ENCODE measurements at regions not wholly inside any gene's neighbourhood (a gene's known extent, or its start where the extent isn't known, plus 50 kb on each side); places are given as distances from the start of the nearest gene placed in this dataset.

DNA sequence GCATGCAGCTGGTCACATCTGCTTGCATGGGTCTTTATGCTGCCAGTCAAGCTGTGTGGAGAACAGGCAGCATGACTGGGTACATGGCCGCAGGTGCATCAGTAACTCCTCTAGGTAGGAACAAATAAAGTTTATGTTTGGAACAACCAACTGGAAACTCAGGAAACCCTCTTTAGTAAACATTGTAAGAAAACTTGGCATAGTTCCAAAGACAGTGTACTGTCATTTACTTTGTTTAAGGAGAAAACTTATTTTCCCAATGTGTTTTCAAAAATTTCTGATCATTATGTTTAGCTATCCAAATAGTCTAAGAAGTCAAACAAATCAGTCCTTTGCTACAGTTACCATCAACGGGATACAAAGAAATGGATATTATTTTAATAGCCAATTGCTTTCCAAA, 386.0 kb downstream of the CHSY3 start:
- 70 to 86% (median 84%) methylated on average over 2 of the region's 2 CpGs for WGBS, 4 donors
- no peak overlapping the region for H3K4me3 ChIP-seq
- intact Hi-C loops (cut with DNase I): no loop called here
- H3K9me3 ChIP-seq (replicated peaks in 1 of 3): no peaks in the 10 kb centered on the region
- no peaks in the 10 kb centered on the region for H3K36me3 ChIP-seq (replicated peaks in 1 of 2)
- H3K27ac ChIP-seq: no peak overlapping the region
- H3K27me3 ChIP-seq: no peaks in the 10 kb centered on the region
- no peaks in the 10 kb centered on the region for H3K4me1 ChIP-seq (replicated peaks in 1 of 2)
- DNase-seq: no peak
- TF ChIP-seq, protein P1, sequence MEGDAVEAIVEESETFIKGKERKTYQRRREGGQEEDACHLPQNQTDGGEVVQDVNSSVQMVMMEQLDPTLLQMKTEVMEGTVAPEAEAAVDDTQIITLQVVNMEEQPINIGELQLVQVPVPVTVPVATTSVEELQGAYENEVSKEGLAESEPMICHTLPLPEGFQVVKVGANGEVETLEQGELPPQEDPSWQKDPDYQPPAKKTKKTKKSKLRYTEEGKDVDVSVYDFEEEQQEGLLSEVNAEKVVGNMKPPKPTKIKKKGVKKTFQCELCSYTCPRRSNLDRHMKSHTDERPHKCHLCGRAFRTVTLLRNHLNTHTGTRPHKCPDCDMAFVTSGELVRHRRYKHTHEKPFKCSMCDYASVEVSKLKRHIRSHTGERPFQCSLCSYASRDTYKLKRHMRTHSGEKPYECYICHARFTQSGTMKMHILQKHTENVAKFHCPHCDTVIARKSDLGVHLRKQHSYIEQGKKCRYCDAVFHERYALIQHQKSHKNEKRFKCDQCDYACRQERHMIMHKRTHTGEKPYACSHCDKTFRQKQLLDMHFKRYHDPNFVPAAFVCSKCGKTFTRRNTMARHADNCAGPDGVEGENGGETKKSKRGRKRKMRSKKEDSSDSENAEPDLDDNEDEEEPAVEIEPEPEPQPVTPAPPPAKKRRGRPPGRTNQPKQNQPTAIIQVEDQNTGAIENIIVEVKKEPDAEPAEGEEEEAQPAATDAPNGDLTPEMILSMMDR (IDR thresholded peaks at IDR 0.05): no peak
- TF ChIP-seq POLR2A (IDR thresholded peaks at IDR 0.05): no peak

DNA sequence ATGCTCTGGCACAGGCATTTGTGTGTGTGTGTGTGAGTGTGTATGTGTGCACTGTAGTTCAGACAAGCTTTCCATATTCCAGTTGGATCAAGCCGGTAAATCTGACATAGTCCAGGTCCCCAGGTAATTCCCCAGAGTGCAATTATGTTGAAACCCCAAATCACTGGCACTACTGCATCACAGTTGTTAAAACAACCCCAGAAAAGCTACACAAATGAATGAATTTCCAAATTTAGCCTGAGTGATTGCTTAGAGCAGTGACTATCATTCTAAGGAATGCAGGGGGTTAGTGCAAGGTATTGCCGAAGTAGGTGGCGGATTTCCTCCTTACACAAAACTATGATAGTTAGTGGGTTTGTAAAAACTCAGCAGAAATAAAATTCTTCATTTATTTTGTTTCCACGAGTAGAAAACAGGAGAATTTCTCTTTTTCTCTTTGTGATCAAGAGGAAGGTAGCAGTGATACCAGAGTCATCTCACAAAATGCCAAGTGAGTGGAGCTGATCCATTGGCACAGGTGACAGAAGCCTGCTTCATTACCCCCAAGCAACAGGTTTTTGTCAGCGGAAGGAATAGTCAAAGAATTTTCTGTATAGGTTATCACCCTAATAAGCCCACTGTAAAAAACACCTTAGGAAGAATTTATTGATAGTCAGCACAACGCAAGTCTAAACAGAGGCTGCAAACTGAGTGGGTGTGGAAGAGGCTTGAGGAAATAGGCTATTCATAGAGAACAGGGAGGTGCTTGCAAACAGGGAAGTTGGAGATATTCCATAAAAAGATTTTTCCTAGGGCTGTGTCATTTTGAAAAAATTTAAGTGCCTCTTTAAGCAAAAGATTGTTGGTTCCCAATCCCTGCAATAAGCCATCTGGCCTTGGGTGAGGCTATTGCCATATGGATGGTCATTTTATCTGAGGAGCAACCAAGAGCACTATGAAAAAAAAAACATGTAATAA, 385.1 kb downstream of the CHSY3 start:
- 71 to 81% (median 78%) methylated on average over 6 of the region's 6 CpGs for WGBS, 4 donors
- H3K9me3 ChIP-seq (replicated peaks in 1 of 3): no peaks in the 10 kb centered on the region
- H3K4me3 ChIP-seq: no peak overlapping the region
- TF ChIP-seq, protein P1 (IDR thresholded peaks at IDR 0.05): no peak
- no peak for TF ChIP-seq POLR2A (IDR thresholded peaks at IDR 0.05)
- DNase-seq: no peak
- intact Hi-C loops (cut with DNase I): no loop called here
- H3K36me3 ChIP-seq (replicated peaks in 1 of 2): no peaks in the 10 kb centered on the region
- no peaks in the 10 kb centered on the region for H3K27me3 ChIP-seq
- no peaks in the 10 kb centered on the region for H3K4me1 ChIP-seq (replicated peaks in 1 of 2)
- H3K27ac ChIP-seq: no peak overlapping the region

DNA sequence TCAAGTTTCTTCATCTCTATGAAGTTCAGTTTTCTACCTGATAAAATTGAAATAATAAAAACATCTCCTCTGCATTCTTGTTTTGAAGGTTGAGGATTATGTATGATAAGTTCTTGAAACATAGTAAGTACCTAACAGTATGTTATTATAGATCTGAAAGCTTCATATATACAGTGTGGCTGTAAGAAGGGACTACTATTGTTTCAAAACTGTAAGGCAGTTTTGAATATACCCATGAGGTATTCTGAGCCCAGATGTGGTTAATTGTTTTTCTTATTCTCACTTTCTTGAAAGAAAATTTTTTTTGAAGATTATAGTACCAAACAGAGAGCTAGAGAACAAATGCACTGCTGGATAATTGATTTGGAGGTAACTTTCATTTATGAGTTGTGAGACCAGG, 383.2 kb downstream of the CHSY3 start:
- TF ChIP-seq, protein P1 (IDR thresholded peaks at IDR 0.05): no peak
- TF ChIP-seq POLR2A (IDR thresholded peaks at IDR 0.05): no peak
- H3K27ac ChIP-seq: no peak overlapping the region
- intact Hi-C loops (cut with DNase I): no loop called here
- no peaks in the 10 kb centered on the region for H3K9me3 ChIP-seq (replicated peaks in 1 of 3)
- no peak overlapping the region for H3K4me3 ChIP-seq
- H3K4me1 ChIP-seq (replicated peaks in 1 of 2): no peaks in the 10 kb centered on the region
- H3K36me3 ChIP-seq (replicated peaks in 1 of 2): no peaks in the 10 kb centered on the region
- no peak for DNase-seq
- no peaks in the 10 kb centered on the region for H3K27me3 ChIP-seq

DNA sequence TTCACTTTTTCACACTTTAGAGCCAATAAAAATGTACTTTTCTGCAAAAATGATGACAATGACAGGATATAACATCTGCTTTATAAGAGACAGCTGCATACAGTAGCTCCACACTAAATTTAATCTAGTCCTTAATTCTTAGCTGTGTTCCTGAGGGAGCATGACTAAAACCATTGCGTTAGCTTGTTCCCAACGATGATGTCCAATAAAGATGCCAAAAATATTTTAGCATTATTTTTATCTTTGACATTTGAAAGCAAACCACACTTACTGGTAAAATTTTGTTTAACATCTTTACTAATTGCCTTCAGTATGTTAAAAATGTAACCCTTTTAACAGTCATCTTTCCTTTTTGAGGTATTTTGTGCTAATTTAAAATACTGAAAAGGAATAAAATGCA, 382.7 kb downstream of the CHSY3 start:
- WGBS, 4 donors: 57 to 71% (median 68%) methylated on average over 2 of the region's 2 CpGs
- intact Hi-C loops (cut with DNase I): no loop called here
- no peaks in the 10 kb centered on the region for H3K36me3 ChIP-seq (replicated peaks in 1 of 2)
- H3K27me3 ChIP-seq: no peaks in the 10 kb centered on the region
- TF ChIP-seq POLR2A (IDR thresholded peaks at IDR 0.05): no peak
- TF ChIP-seq, protein P1 (IDR thresholded peaks at IDR 0.05): no peak
- H3K4me1 ChIP-seq (replicated peaks in 1 of 2): no peaks in the 10 kb centered on the region
- H3K4me3 ChIP-seq: no peak overlapping the region
- no peak overlapping the region for H3K27ac ChIP-seq
- H3K9me3 ChIP-seq (replicated peaks in 1 of 3): no peaks in the 10 kb centered on the region
- DNase-seq: no peak
